ENCODE measurements at regions not wholly inside any gene's neighbourhood (a gene's known extent, or its start where the extent isn't known, plus 50 kb on each side); places are given as distances from the start of the nearest gene placed in this dataset.
A peak's percentile ranks its signal among the peaks of the same experiment; 100 is the strongest.

GRCh38 chr17:17422641-17423040 is 54.2 kb upstream of the MED9 start:
- Histone ChIP-seq H3K4me2 (peak overlapping the region; percentile 91), H3K4me1 (peaks cover 61% of the 10 kb centered on the region), H4K20me1 (no peaks in the 10 kb centered on the region), H3K27ac (peak overlapping the region; percentile 87), H3K9ac (0 out of 2 replicates have a peak overlapping the region, but pooled peaks have one; percentile 7), H3K27me3 (no peaks in the 10 kb centered on the region), H3K4me3 (no peak overlapping the region), H3K9me3 (peaks cover 51% of the 10 kb centered on the region), H3K36me3 (peaks cover 13% of the 10 kb centered on the region)
- no peak for TF ChIP-seq Cebpa-rat (IDR thresholded peaks at IDR 0.05)

- no peaks in the 10 kb centered on the region for H4K20me1 ChIP-seq
- H3K4me2 ChIP-seq, result peak overlapping the region; percentile 91; the same call in 1 of the 2 replicates
Observed at GRCh38 chr17:17423656-17424055, 53.1 kb upstream of the MED9 start.

GRCh38 chr17:17424552-17424951 is 52.2 kb upstream of the MED9 start:
- peak overlapping the region; percentile 38; the same call in 1 of the 2 replicates for H3K4me3 ChIP-seq
- H4K20me1 ChIP-seq, result no peaks in the 10 kb centered on the region

More at GRCh38 chr17:17423656-17424055, 53.1 kb upstream of the MED9 start:
- peaks cover 52% of the 10 kb centered on the region for H3K4me1 ChIP-seq
- H3K27ac ChIP-seq, result no peak overlapping the region
- no peak overlapping the region; the same call in 1 of the 2 replicates for H3K4me3 ChIP-seq
- no peak overlapping the region for H3K9ac ChIP-seq
- peaks cover 13% of the 10 kb centered on the region for H3K36me3 ChIP-seq
- TF ChIP-seq Cebpa-rat (IDR thresholded peaks at IDR 0.05), result no peak
- H3K9me3 ChIP-seq, result peaks cover 51% of the 10 kb centered on the region
- no peaks in the 10 kb centered on the region for H3K27me3 ChIP-seq

GRCh38 chr17:17425005-17425404 is 51.8 kb upstream of the MED9 start:
- no peak overlapping the region for H3K9ac ChIP-seq
- H3K27ac ChIP-seq, result no peak overlapping the region
- peak overlapping the region; percentile 38; the same call in 1 of the 2 replicates for H3K4me3 ChIP-seq
- H4K20me1 ChIP-seq, result no peaks in the 10 kb centered on the region
- H3K36me3 ChIP-seq, result peaks cover 13% of the 10 kb centered on the region
- H3K4me1 ChIP-seq, result peaks cover 38% of the 10 kb centered on the region
- no peak overlapping the region for H3K4me2 ChIP-seq
- peaks cover 56% of the 10 kb centered on the region for H3K9me3 ChIP-seq
- H3K27me3 ChIP-seq, result no peaks in the 10 kb centered on the region
- TF ChIP-seq Cebpa-rat (IDR thresholded peaks at IDR 0.05), result no peak

More at GRCh38 chr17:17424552-17424951, 52.2 kb upstream of the MED9 start:
- Histone ChIP-seq H3K27me3 (no peaks in the 10 kb centered on the region), H3K27ac (no peak overlapping the region), H3K9ac (no peak overlapping the region), H3K36me3 (peaks cover 13% of the 10 kb centered on the region), H3K4me2 (no peak overlapping the region), H3K4me1 (peaks cover 43% of the 10 kb centered on the region), H3K9me3 (peaks cover 52% of the 10 kb centered on the region)
- no peak for TF ChIP-seq Cebpa-rat (IDR thresholded peaks at IDR 0.05)

- Histone ChIP-seq H3K27ac (no peak overlapping the region), H3K27me3 (no peaks in the 10 kb centered on the region), H3K9me3 (peaks cover 61% of the 10 kb centered on the region), H3K4me1 (peaks cover 32% of the 10 kb centered on the region), H4K20me1 (no peaks in the 10 kb centered on the region), H3K4me2 (no peak overlapping the region), H3K9ac (no peak overlapping the region), H3K36me3 (peaks cover 13% of the 10 kb centered on the region), H3K4me3 (no peak overlapping the region)
- no peak for TF ChIP-seq Cebpa-rat (IDR thresholded peaks at IDR 0.05)
Observed at GRCh38 chr17:17425591-17425990, 51.2 kb upstream of the MED9 start.

- no peaks in the 10 kb centered on the region for H4K20me1 ChIP-seq
- no peak overlapping the region for H3K27ac ChIP-seq
- no peak overlapping the region for H3K4me3 ChIP-seq
- TF ChIP-seq Cebpa-rat (IDR thresholded peaks at IDR 0.05), result no peak
- peaks cover 61% of the 10 kb centered on the region for H3K9me3 ChIP-seq
- H3K27me3 ChIP-seq, result no peaks in the 10 kb centered on the region
- peaks cover 26% of the 10 kb centered on the region for H3K4me1 ChIP-seq
- no peak overlapping the region for H3K4me2 ChIP-seq
- H3K9ac ChIP-seq, result no peak overlapping the region
- H3K36me3 ChIP-seq, result peaks cover 13% of the 10 kb centered on the region
Observed at GRCh38 chr17:17426184-17426583, 50.6 kb upstream of the MED9 start.

Data from BLaER1 (cell line).